WTC11 (cell line): ENCODE measurements at regions not wholly inside any gene's neighbourhood (a gene's known extent, or its start where the extent isn't known, plus 50 kb on each side); places are given as distances from the start of the nearest gene placed in this dataset.

ENCODE experiments used
- ATAC-seq: fragments of 200-7000 bp; cut with Tn5 transposase; 2 replicates; pipeline ENCODE4 v1.10.0; 2021; ENCODE audit warnings: mild to moderate bottlenecking, moderate library complexity
- CTCF ChIA-PET: fragments of 300-600 bp; sonication (Branson Sonifier 250); formaldehyde crosslinking; loops from one replicate; lab custom pipeline; 2021; ENCODE audit warnings: antibody characterized with exemption; lab: Charles Lee
- POLR2A ChIA-PET: fragments of 350-600 bp; sonication (Branson Sonifier 250); formaldehyde crosslinking; loops from one replicate; lab custom pipeline; 2021; ENCODE audit warnings: antibody characterized with exemption; lab: Charles Lee
- DNase-seq: peaks from one replicate; pipeline ENCODE4 v3.0.0; 2021; ENCODE audit warnings: low spot score
- H3K27ac Mint-ChIP-seq: 2 replicates; pipeline ENCODE4 v1.8.0; 2021; ENCODE audit warnings: mixed read lengths
- H3K27me3 Mint-ChIP-seq: 2 replicates; pipeline ENCODE4 v1.8.0; 2021; ENCODE audit warnings: low read depth, mild to moderate bottlenecking, moderate library complexity, mixed read lengths
- H3K36me3 Mint-ChIP-seq: 2 replicates; pipeline ENCODE4 v1.8.0; 2021; ENCODE audit warnings: mixed read lengths
- H3K4me1 Mint-ChIP-seq: 2 replicates; pipeline ENCODE4 v1.8.0; 2022; ENCODE audit warnings: mixed read lengths
- H3K4me3 Mint-ChIP-seq: 2 replicates; pipeline ENCODE4 v1.8.0; 2021; ENCODE audit warnings: mild to moderate bottlenecking, moderate library complexity, mixed read lengths
- H3K9me3 Mint-ChIP-seq: 2 replicates; pipeline ENCODE4 v1.8.0; 2021; ENCODE audit warnings: mixed read lengths
- CBFB ChIP-seq: sonication (generic); formaldehyde crosslinking; IDR thresholded peaks from 2 replicates; pipeline ENCODE4 v1.8.1; 2022; ENCODE audit warnings: mild to moderate bottlenecking, low read depth, missing genetic modification reagents
- ELF4 ChIP-seq: sonication (generic); formaldehyde crosslinking; IDR thresholded peaks from 2 replicates; pipeline ENCODE4 v1.8.1; 2022; ENCODE audit warnings: low read depth, mild to moderate bottlenecking, moderate library complexity, missing genetic modification reagents
- GTF2I ChIP-seq: fragments of 250-450 bp; sonication (Bioruptor Pico); conservative IDR thresholded peaks from 2 replicates; pipeline ENCODE4 v1.4.0; 2021; ENCODE audit warnings: mild to moderate bottlenecking
- JUN ChIP-seq: sonication (generic); formaldehyde crosslinking; IDR thresholded peaks from 2 replicates; pipeline ENCODE4 v1.8.0; 2023; ENCODE audit warnings: mild to moderate bottlenecking, missing genetic modification reagents
- NR2C2 ChIP-seq: sonication (generic); formaldehyde crosslinking; IDR thresholded peaks from 2 replicates; pipeline ENCODE4 v1.8.0; 2022; ENCODE audit warnings: mild to moderate bottlenecking, missing genetic modification reagents
- NR3C1 ChIP-seq: sonication (generic); formaldehyde crosslinking; conservative IDR thresholded peaks from 2 replicates; pipeline ENCODE4 v1.8.1; 2023; ENCODE audit warnings: low read depth, mild to moderate bottlenecking, missing genetic modification reagents
- SMAD3 ChIP-seq: sonication (generic); formaldehyde crosslinking; IDR thresholded peaks from 2 replicates; pipeline ENCODE4 v1.8.0; 2022; ENCODE audit warnings: missing genetic modification reagents, mild to moderate bottlenecking, borderline replicate concordance
- SP1 ChIP-seq: sonication (generic); formaldehyde crosslinking; conservative IDR thresholded peaks from 2 replicates; pipeline ENCODE4 v1.8.1; 2022; ENCODE audit warnings: missing genetic modification reagents
- ZNF121 ChIP-seq: sonication (generic); formaldehyde crosslinking; IDR thresholded peaks from 2 replicates; pipeline ENCODE4 v1.8.0; 2023; ENCODE audit warnings: missing genetic modification reagents
- ZNF317 ChIP-seq: sonication (generic); formaldehyde crosslinking; IDR thresholded peaks from 2 replicates; pipeline ENCODE4 v1.8.1; 2023; ENCODE audit warnings: low read depth, mild to moderate bottlenecking, moderate library complexity, missing genetic modification reagents, borderline replicate concordance
- ZNF416 ChIP-seq: fragments of 250-450 bp; sonication (Bioruptor Pico); IDR thresholded peaks from 2 replicates; pipeline ENCODE4 v1.9.0; 2021; ENCODE audit warnings: mild to moderate bottlenecking, inconsistent platforms
- ZNF423 ChIP-seq: fragments of 250-450 bp; sonication (Bioruptor Pico); IDR thresholded peaks from 2 replicates; pipeline ENCODE4 v2.1.2; 2022; ENCODE audit warnings: mild to moderate bottlenecking, moderate library complexity
- TF ChIP-seq, protein P1 (sequence below): sonication (generic); formaldehyde crosslinking; IDR thresholded peaks from 2 replicates; pipeline ENCODE4 v1.8.0; 2022; ENCODE audit warnings: mild to moderate bottlenecking, missing genetic modification reagents
- TF ChIP-seq, protein P2 (sequence below): fragments of 250-450 bp; sonication (Bioruptor Pico); IDR thresholded peaks from 2 replicates; pipeline ENCODE4 v1.9.0; 2021; ENCODE audit warnings: mild to moderate bottlenecking, borderline replicate concordance
- TF ChIP-seq, protein P3 (sequence below): fragments of 250-450 bp; sonication (Bioruptor Pico); conservative IDR thresholded peaks from 2 replicates; pipeline ENCODE4 v1.9.0; 2021; ENCODE audit warnings: mild to moderate bottlenecking
- TF ChIP-seq, protein P4 (sequence below): sonication (generic); formaldehyde crosslinking; conservative IDR thresholded peaks from 2 replicates; pipeline ENCODE4 v1.8.1; 2022; ENCODE audit warnings: mild to moderate bottlenecking, missing genetic modification reagents
- TF ChIP-seq, protein P5 (sequence below): sonication (generic); formaldehyde crosslinking; IDR thresholded peaks from 2 replicates; pipeline ENCODE4 v1.8.1; 2022; ENCODE audit warnings: missing genetic modification reagents, borderline replicate concordance

DNA sequence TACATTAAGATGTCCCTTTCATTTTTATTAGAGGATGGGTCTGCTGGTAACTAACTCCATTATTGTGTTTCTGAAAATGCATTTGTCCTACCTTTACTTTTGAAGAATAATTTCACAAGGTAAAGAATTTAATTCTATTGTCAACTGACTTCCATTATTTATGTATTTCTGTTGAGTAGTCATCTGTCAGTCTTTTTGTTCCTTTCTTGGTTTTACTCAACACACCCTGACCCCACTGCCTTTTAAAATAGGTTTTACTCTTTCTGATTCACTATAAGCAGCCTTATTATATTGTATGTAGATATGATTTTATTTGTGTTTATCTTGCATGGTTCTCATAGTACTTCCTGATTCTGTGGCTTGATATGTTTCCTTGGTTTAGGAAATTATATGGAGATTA is 237.5 kb downstream of the TGFB2 start:
- no peak overlapping the region for H3K4me3 Mint-ChIP-seq
- CTCF ChIA-PET: no interaction called here
- H3K27ac Mint-ChIP-seq: no peak overlapping the region
- H3K9me3 Mint-ChIP-seq: peaks cover 13% of the 10 kb centered on the region
- peaks cover 18% of the 10 kb centered on the region for H3K4me1 Mint-ChIP-seq
- no peak for DNase-seq
- H3K27me3 Mint-ChIP-seq: no peaks in the 10 kb centered on the region
- H3K36me3 Mint-ChIP-seq: peaks cover 7% of the 10 kb centered on the region; the same call in 1 of the 2 replicates
- POLR2A ChIA-PET: no interaction called here
- no peak for TF ChIP-seq ZNF423
- TF ChIP-seq ZNF317 (CRISPR knock-in tag): peak; percentile 87
- TF ChIP-seq NR3C1 (CRISPR knock-in tag): no peak
- TF ChIP-seq, all 79 proteins: peak for 1
- no peak for ATAC-seq

DNA sequence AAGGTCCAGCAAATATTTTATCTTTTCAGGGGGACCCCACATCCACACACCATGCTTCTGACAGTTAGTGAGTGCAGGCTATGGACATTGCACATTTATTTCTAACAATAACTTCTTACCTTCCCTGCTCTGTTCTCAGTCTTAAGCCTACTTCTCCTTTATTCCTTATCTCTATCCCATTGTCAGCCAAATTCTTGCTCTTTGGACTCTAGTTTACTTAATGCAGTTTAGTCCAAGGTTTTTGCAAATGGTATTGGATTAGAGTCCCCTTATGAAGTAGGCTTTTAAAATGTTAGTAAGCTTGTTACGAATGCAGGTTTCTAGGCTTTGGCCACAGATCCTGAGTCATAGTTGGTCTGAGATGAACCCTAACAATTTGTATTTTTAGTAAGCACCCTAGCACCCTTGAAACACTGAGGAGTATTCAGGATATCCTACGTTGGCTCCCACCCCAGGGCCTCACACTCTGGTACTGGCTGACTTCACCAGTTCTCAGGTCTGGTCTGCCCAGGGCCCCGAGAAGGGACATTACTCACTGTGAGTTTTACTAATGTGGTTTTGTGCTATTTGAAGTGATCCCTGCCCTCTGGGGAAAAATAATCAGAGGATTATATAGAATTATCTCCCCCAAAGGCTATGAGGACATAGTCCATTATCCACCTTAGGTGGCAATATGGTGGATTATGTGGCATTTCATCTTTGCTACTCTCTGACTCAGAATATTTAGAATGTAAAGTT is 239.5 kb downstream of the TGFB2 start:
- ChIA-PET POLR2A (no interaction called here), CTCF (no interaction called here)
- peak overlapping the region; percentile 28; the same call in 1 of the 2 replicates for H3K27ac Mint-ChIP-seq
- H3K4me3 Mint-ChIP-seq: no peak overlapping the region
- no peak for DNase-seq
- peaks cover 18% of the 10 kb centered on the region for H3K4me1 Mint-ChIP-seq
- no peak for TF ChIP-seq ELF4 (CRISPR knock-in tag)
- TF ChIP-seq, protein P1, sequence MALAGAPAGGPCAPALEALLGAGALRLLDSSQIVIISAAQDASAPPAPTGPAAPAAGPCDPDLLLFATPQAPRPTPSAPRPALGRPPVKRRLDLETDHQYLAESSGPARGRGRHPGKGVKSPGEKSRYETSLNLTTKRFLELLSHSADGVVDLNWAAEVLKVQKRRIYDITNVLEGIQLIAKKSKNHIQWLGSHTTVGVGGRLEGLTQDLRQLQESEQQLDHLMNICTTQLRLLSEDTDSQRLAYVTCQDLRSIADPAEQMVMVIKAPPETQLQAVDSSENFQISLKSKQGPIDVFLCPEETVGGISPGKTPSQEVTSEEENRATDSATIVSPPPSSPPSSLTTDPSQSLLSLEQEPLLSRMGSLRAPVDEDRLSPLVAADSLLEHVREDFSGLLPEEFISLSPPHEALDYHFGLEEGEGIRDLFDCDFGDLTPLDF (CRISPR knock-in tag): no peak
- TF ChIP-seq NR2C2 (CRISPR knock-in tag): no peak
- TF ChIP-seq, protein P2, sequence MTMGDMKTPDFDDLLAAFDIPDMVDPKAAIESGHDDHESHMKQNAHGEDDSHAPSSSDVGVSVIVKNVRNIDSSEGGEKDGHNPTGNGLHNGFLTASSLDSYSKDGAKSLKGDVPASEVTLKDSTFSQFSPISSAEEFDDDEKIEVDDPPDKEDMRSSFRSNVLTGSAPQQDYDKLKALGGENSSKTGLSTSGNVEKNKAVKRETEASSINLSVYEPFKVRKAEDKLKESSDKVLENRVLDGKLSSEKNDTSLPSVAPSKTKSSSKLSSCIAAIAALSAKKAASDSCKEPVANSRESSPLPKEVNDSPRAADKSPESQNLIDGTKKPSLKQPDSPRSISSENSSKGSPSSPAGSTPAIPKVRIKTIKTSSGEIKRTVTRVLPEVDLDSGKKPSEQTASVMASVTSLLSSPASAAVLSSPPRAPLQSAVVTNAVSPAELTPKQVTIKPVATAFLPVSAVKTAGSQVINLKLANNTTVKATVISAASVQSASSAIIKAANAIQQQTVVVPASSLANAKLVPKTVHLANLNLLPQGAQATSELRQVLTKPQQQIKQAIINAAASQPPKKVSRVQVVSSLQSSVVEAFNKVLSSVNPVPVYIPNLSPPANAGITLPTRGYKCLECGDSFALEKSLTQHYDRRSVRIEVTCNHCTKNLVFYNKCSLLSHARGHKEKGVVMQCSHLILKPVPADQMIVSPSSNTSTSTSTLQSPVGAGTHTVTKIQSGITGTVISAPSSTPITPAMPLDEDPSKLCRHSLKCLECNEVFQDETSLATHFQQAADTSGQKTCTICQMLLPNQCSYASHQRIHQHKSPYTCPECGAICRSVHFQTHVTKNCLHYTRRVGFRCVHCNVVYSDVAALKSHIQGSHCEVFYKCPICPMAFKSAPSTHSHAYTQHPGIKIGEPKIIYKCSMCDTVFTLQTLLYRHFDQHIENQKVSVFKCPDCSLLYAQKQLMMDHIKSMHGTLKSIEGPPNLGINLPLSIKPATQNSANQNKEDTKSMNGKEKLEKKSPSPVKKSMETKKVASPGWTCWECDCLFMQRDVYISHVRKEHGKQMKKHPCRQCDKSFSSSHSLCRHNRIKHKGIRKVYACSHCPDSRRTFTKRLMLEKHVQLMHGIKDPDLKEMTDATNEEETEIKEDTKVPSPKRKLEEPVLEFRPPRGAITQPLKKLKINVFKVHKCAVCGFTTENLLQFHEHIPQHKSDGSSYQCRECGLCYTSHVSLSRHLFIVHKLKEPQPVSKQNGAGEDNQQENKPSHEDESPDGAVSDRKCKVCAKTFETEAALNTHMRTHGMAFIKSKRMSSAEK (CRISPR knock-in tag): no peak
- peaks cover 7% of the 10 kb centered on the region; the same call in 1 of the 2 replicates for H3K36me3 Mint-ChIP-seq
- H3K9me3 Mint-ChIP-seq: peaks cover 13% of the 10 kb centered on the region
- ATAC-seq: no peak
- H3K27me3 Mint-ChIP-seq: no peaks in the 10 kb centered on the region

DNA sequence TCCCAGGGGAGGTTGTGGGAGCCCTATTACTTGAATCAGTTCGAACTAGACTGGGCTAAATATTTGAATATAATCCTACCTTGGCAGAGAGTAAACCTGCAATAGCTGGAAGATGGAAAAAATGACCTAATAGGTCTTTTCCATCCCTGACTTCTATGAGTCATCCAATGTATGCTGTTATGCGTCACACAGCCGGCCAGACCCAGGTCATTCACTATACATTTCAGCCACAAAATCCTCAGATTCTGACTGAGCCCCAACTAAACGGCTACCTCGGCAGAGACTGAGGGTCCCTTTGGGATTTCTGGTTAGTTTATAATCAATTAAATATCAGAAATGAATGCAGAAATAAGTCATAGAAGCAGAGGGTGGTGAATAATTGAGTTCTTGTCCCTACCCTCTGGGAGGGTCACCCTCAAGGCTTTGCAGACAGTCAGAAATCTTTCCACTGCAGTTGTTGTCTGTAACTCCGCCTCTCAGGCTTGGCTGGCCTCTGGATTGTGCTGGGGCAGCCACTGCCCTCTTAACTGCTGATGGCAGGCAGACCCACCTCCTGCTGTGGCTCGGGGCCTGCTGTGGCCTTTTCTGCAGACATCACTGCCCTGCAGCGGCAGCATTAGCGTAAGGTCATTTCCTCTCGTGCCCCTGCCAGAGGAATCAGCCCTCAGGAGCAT is 240.5 kb downstream of the TGFB2 start:
- H3K4me3 Mint-ChIP-seq: no peak overlapping the region
- peaks cover 18% of the 10 kb centered on the region for H3K4me1 Mint-ChIP-seq
- H3K27me3 Mint-ChIP-seq: no peaks in the 10 kb centered on the region
- ATAC-seq: peak; percentile 99
- ChIA-PET CTCF (no interaction called here), POLR2A (no interaction called here)
- peaks cover 13% of the 10 kb centered on the region for H3K9me3 Mint-ChIP-seq
- peaks cover 7% of the 10 kb centered on the region; the same call in 1 of the 2 replicates for H3K36me3 Mint-ChIP-seq
- peak; percentile 75 for DNase-seq
- H3K27ac Mint-ChIP-seq: peak overlapping the region; percentile 46; the same call in 1 of the 2 replicates
- TF ChIP-seq CBFB (no peak), ZNF423 (peak; percentile 33; the same call in 1 of the 2 replicates), SMAD3 (no peak), ZNF416 (CRISPR knock-in tag) (peak; percentile 94), JUN (CRISPR knock-in tag) (no peak), SP1 (CRISPR knock-in tag) (no peak), ZNF121 (CRISPR knock-in tag) (peak; percentile 64; the same call in 1 of the 2 replicates), GTF2I (CRISPR knock-in tag) (no peak)
- TF ChIP-seq, protein P3, sequence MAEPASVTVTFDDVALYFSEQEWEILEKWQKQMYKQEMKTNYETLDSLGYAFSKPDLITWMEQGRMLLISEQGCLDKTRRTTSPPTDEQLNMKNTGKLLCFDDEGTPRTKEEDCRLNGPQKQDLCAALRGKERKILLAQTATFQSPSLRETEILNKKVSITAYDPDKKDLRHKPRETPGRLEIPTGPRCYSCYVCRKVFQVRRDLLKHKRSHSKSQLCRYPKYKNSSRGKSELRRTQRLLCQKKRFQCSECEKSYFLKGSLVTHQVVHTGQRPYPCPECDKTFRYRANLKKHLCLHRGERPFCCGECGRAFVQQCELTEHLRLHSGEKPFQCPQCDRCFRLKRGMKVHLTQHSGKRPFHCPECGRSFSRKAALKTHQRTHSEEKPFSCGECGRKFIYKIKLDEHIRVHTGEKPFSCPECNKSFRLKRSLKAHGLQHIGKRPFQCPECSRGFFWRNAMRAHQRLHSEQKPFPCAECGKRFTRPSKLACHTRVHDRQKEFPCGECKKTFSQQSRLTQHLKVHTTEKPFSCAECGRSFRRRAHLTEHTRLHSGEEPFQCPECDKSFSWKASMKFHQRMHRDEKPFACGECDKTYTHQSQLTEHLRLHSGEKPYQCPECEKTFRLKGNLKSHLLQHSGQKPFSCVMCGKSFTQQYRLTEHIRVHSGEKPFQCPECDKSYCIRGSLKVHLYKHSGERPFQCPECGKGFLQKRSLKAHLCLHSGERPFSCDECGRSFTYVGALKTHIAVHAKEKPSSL (CRISPR knock-in tag): no peak
- TF ChIP-seq, protein P4, sequence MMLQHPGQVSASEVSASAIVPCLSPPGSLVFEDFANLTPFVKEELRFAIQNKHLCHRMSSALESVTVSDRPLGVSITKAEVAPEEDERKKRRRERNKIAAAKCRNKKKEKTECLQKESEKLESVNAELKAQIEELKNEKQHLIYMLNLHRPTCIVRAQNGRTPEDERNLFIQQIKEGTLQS: no peak
- TF ChIP-seq, protein P5, sequence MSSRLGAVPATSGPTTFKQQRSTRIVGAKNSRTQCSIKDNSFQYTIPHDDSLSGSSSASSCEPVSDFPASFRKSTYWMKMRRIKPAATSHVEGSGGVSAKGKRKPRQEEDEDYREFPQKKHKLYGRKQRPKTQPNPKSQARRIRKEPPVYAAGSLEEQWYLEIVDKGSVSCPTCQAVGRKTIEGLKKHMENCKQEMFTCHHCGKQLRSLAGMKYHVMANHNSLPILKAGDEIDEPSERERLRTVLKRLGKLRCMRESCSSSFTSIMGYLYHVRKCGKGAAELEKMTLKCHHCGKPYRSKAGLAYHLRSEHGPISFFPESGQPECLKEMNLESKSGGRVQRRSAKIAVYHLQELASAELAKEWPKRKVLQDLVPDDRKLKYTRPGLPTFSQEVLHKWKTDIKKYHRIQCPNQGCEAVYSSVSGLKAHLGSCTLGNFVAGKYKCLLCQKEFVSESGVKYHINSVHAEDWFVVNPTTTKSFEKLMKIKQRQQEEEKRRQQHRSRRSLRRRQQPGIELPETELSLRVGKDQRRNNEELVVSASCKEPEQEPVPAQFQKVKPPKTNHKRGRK: no peak
